ENCODE measurements at regions not wholly inside any gene's neighbourhood (a gene's known extent, or its start where the extent isn't known, plus 50 kb on each side); places are given as distances from the start of the nearest gene placed in this dataset.

DNA sequence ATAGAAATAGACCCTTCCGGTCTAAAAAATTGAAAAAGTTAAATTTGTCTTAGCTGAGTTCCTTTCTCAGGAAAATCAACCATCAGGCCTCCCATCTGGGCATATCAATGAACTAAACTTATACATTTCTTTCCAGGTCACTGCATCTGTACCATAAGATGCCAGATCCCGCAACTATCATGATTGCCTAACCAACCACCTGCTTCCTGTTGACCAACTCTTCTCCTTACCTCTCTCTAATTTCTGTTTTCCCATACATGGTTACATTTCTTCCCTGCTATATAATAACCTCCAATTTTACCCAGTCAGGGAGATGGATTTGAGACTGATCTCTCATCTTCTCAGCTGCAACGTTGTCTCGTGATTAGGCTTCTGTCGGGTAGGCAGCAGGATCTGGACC is 228.7 kb downstream of the FSIP2 start:
- POLR2A ChIA-PET = no interaction called here
- TF ChIP-seq, protein P1, sequence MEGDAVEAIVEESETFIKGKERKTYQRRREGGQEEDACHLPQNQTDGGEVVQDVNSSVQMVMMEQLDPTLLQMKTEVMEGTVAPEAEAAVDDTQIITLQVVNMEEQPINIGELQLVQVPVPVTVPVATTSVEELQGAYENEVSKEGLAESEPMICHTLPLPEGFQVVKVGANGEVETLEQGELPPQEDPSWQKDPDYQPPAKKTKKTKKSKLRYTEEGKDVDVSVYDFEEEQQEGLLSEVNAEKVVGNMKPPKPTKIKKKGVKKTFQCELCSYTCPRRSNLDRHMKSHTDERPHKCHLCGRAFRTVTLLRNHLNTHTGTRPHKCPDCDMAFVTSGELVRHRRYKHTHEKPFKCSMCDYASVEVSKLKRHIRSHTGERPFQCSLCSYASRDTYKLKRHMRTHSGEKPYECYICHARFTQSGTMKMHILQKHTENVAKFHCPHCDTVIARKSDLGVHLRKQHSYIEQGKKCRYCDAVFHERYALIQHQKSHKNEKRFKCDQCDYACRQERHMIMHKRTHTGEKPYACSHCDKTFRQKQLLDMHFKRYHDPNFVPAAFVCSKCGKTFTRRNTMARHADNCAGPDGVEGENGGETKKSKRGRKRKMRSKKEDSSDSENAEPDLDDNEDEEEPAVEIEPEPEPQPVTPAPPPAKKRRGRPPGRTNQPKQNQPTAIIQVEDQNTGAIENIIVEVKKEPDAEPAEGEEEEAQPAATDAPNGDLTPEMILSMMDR (IDR thresholded peaks at IDR 0.05) = no peak
- ATAC-seq (ENCODE audit: low read depth) = no peak
- H3K4me1 Mint-ChIP-seq = no peaks in the 10 kb centered on the region
- H3K9me3 Mint-ChIP-seq = peaks cover under 1% of the 10 kb centered on the region
- no peak overlapping the region for H3K4me3 Mint-ChIP-seq
- CTCF ChIA-PET = no interaction called here
- intact Hi-C loops (cut with micrococcal nuclease) = no loop called here
- no peak for DNase-seq
- H3K27ac Mint-ChIP-seq = no peak overlapping the region
- H3K36me3 Mint-ChIP-seq (ENCODE audit: low read depth) = peaks cover under 1% of the 10 kb centered on the region
- no peaks in the 10 kb centered on the region for H3K27me3 Mint-ChIP-seq

DNA sequence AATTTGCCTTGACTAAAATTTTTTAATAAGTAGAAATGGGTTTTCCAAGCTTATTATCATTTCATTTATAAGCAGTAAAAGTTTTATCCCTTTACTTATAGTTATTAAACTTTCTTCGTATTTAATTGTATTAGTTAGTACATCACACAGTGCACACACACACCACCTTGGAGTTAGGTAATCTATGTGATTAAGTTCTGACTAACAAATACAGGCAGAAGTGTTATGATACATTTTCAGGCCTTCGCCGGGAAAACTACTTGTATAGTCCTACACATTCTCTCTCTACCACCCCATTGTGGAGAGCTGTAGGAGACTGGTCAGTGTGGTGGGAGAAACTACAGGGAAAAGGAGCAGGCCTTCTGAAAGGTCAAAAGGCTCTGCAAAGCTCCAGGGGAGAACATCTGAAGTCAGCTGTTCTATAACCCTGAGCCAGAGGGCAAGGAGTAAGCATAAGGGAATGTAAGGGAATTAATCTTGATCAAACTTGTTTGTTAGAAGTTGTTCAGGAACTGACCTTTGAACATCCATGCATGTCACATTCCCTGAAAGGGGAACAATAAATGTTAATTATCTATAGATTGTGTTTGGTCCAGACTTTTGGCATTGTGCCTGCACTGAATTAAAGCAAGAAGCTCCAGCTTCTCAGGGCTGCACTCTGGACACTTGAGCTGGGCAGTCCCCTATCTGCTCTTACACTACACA is 231.7 kb downstream of the FSIP2 start:
- no peak overlapping the region for H3K4me3 Mint-ChIP-seq
- POLR2A ChIA-PET = no interaction called here
- no peaks in the 10 kb centered on the region for H3K27me3 Mint-ChIP-seq
- TF ChIP-seq, protein P1 (IDR thresholded peaks at IDR 0.05) = no peak
- intact Hi-C loops (cut with micrococcal nuclease) = no loop called here
- H3K9me3 Mint-ChIP-seq = peaks cover 8% of the 10 kb centered on the region
- peaks cover 7% of the 10 kb centered on the region for H3K36me3 Mint-ChIP-seq (ENCODE audit: low read depth)
- H3K4me1 Mint-ChIP-seq = no peaks in the 10 kb centered on the region
- H3K27ac Mint-ChIP-seq = no peak overlapping the region
- ATAC-seq (ENCODE audit: low read depth) (no peak), DNase-seq (no peak)
- CTCF ChIA-PET = no interaction called here

DNA sequence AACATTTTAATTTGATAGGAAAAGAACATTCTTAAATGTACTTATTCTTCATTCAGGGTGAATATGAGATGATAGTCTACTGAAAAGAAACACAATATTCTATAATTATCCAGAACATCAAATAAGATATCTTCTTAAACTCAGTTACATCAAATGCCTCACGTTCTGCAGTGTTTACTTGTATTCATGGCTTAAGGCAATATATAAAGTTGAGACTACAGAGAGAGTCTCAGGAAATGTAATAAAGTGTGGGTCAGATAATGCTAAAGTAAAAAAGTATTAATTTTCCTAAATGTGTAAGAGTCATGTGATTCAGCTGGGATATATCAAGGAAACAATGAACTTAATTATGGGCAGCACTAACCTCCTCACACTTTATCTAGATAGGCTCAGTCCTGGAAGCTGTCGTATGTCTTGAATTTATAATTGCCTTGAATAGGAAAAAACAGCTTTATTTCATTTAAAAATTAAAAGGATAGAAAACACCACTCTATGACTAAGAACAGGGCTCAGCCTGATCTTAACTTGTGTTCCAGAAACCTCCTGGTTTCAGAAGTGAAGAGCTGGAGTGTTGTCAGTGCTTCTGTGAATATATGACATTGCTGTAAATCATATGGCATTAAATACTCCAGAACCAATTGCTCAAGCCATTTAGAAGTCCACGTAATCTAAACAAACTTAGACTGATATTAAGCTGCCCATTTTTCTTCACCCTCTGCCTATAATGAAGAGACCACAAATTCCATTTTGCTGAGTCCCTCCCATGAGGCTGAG is 240.2 kb downstream of the FSIP2 start:
- no peak overlapping the region for H3K27ac Mint-ChIP-seq

DNA sequence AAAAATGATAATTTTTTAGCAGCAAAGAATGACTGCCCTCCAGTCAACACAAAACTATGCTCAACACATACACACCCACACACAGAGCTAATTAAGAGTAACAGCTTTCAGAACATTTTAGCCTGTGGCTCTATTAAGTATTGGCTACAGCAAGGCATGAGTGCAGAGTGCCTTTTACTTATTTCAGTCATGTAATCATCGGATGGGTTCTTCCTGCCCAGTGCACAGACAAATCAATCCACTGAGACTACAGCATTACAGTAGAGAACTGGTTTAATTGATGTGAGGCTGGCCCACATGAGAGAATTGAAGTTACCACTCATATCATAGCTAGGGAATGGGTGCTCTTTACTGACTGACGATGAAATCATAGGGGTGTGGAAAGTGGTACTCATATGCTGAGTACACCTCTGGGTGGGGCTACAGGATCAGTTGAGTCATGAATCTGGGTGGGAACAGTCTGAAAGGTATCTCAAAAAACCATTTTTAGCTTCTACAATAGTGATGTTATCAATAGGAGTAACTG is 241.0 kb downstream of the FSIP2 start:
- ChIA-PET POLR2A (no interaction called here), CTCF (no interaction called here)
- no peaks in the 10 kb centered on the region for H3K27me3 Mint-ChIP-seq
- H3K4me3 Mint-ChIP-seq = no peak overlapping the region
- no peaks in the 10 kb centered on the region for H3K4me1 Mint-ChIP-seq
- H3K27ac Mint-ChIP-seq = no peak overlapping the region
- intact Hi-C loops (cut with micrococcal nuclease) = no loop called here
- TF ChIP-seq, protein P1 (IDR thresholded peaks at IDR 0.05) = no peak
- ATAC-seq (ENCODE audit: low read depth) = no peak
- H3K36me3 Mint-ChIP-seq (ENCODE audit: low read depth) = no peaks in the 10 kb centered on the region
- H3K9me3 Mint-ChIP-seq = peaks cover 4% of the 10 kb centered on the region
- DNase-seq = no peak

More for the DNA sequence above, 240.2 kb downstream of the FSIP2 start:
- intact Hi-C loops (cut with micrococcal nuclease) = no loop called here
- DNase-seq = no peak
- H3K36me3 Mint-ChIP-seq (ENCODE audit: low read depth) = peaks cover 1% of the 10 kb centered on the region
- ChIA-PET POLR2A (no interaction called here), CTCF (no interaction called here)
- no peaks in the 10 kb centered on the region for H3K27me3 Mint-ChIP-seq
- peaks cover 6% of the 10 kb centered on the region for H3K9me3 Mint-ChIP-seq
- H3K4me1 Mint-ChIP-seq = no peaks in the 10 kb centered on the region
- ATAC-seq (ENCODE audit: low read depth) = no peak
- TF ChIP-seq, protein P1 (IDR thresholded peaks at IDR 0.05) = no peak
- no peak overlapping the region for H3K4me3 Mint-ChIP-seq

DNA sequence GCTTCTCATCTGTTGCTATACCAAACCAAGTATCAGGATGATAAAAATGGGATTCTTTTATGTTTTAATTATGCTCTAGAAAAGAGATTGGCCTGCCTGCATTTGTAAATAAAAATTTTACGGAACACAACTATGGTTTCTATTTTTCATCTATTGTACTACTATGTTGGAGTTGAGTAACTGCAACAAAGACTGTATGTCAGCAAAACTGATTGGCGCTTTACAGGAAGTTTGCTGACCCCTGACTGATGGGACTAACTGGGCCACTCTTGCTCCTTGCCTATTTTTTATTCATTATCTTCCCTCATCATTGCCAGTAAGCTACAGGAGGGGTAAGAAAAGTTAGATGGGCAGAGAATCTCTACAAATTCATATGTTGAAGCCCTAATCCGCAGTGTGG is 242.3 kb downstream of the FSIP2 start:
- Mint-ChIP-seq H3K4me1 (no peaks in the 10 kb centered on the region), H3K9me3 (peaks cover 4% of the 10 kb centered on the region), H3K4me3 (no peak overlapping the region), H3K36me3 (ENCODE audit: low read depth) (no peaks in the 10 kb centered on the region), H3K27me3 (no peaks in the 10 kb centered on the region), H3K27ac (no peak overlapping the region)
- ATAC-seq (ENCODE audit: low read depth) (no peak), DNase-seq (no peak)
- CTCF ChIA-PET = no interaction called here
- intact Hi-C loops (cut with micrococcal nuclease) = no loop called here
- POLR2A ChIA-PET = no interaction called here
- TF ChIP-seq, protein P1 (IDR thresholded peaks at IDR 0.05) = no peak
